Stimulated activated memory B cell treated with anti-CD40 and anti-IgM and Interleukin-4, amounts not matched to agents 10 μg/mL and 1 μg/mL and 100 μg/mL, for 72 hours (primary cell): ENCODE measurements at regions not wholly inside any gene's neighbourhood (a gene's known extent, or its start where the extent isn't known, plus 50 kb on each side); places are given as distances from the start of the nearest gene placed in this dataset.

ENCODE experiments used
- ATAC-seq: fragments of 150-1000 bp; cut with Tn5 transposase; 2 replicates; pipeline ENCODE4 v1.10.0; 2021
- H3K27ac Mint-ChIP-seq: one replicate; pipeline ENCODE4 v1.8.0; 2022; ENCODE audit warnings: mild to moderate bottlenecking, mixed read lengths
- H3K27me3 Mint-ChIP-seq: one replicate; pipeline ENCODE4 v1.8.0; 2022; ENCODE audit warnings: mixed read lengths
- H3K36me3 Mint-ChIP-seq: one replicate; pipeline ENCODE4 v1.8.0; 2022; ENCODE audit warnings: mixed read lengths
- H3K4me1 Mint-ChIP-seq: one replicate; pipeline ENCODE4 v1.8.0; 2022; ENCODE audit warnings: mixed read lengths
- H3K4me3 Mint-ChIP-seq: one replicate; pipeline ENCODE4 v1.8.0; 2022; ENCODE audit warnings: mild to moderate bottlenecking, moderate library complexity, mixed read lengths
- H3K9me3 Mint-ChIP-seq: one replicate; pipeline ENCODE4 v1.8.0; 2022; ENCODE audit warnings: mixed read lengths

GRCh38 chr18:66682855-66683322 lies 79.0 kb upstream of the CDH19 start:
- H3K9me3 Mint-ChIP-seq = peaks cover 2% of the 10 kb centered on the region
- no peak for ATAC-seq
- no peaks in the 10 kb centered on the region for H3K4me1 Mint-ChIP-seq
- no peaks in the 10 kb centered on the region for H3K36me3 Mint-ChIP-seq
- no peaks in the 10 kb centered on the region for H3K27me3 Mint-ChIP-seq
- H3K27ac Mint-ChIP-seq = no peak overlapping the region
- no peak overlapping the region for H3K4me3 Mint-ChIP-seq

DNA sequence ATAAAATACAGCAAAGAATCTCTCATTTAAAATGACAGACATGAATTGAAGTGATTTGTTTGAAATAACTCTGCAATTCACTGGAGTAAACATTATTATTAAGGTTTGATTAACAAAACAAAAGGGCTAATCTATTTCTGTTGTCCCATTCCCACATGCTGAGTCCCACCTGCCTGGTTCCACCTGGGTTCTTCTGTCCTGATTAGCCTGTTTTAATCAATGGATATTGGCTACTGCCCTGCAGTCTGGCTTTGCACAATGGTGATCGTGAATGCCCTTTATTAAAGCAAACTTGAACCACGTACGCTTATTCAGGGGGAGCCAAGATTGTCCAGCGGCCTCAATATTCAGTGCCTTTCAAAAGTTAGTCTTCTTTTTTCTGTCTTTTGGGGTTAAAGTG lies 72.8 kb upstream of the CDH19 start:
- H3K9me3 Mint-ChIP-seq = peaks cover 2% of the 10 kb centered on the region
- no peaks in the 10 kb centered on the region for H3K27me3 Mint-ChIP-seq
- no peak overlapping the region for H3K27ac Mint-ChIP-seq
- no peak for ATAC-seq
- no peak overlapping the region for H3K4me3 Mint-ChIP-seq
- no peaks in the 10 kb centered on the region for H3K4me1 Mint-ChIP-seq
- no peaks in the 10 kb centered on the region for H3K36me3 Mint-ChIP-seq

DNA sequence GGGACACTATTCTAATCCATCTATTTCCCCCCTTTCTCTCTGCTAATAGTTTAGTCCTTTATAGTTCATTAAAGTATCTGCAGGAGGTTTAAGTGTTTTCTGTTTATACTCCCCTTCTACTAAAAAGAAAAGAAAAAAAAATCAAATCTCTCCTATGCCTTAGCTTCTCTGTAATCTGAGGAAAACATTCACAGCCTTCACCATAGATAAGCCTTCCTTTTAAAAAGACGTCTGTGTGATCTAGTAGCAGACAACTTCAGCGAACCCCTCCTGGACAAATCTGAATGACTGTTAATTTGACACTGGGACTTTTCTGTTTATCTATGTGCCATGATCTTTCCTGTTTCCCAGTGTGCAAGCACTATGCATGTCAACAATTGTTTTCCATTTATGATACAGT lies 70.4 kb upstream of the CDH19 start:
- no peak overlapping the region for H3K4me3 Mint-ChIP-seq
- no peaks in the 10 kb centered on the region for H3K36me3 Mint-ChIP-seq
- H3K4me1 Mint-ChIP-seq = no peaks in the 10 kb centered on the region
- H3K9me3 Mint-ChIP-seq = no peaks in the 10 kb centered on the region
- no peak overlapping the region for H3K27ac Mint-ChIP-seq
- H3K27me3 Mint-ChIP-seq = no peaks in the 10 kb centered on the region
- no peak for ATAC-seq

DNA sequence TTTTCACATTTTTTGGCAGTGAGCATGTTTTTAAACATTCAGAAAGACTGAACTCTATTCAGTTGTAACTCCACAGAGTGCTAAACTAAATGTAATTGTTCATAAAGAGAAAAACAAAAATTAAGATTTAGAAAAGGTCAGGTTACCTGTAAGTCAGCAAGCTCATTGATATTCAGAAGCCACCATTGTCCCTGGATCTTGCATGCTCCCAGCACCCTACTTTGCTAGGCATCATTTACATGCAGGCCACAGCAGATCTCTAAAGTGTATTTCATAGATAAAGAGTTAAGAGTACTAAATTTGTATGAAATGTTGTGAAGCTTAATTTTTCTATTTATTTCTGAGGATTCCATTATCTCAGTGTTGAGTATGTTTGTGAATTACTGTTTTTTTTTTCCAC lies 64.8 kb upstream of the CDH19 start:
- Mint-ChIP-seq H3K27me3 (no peaks in the 10 kb centered on the region), H3K4me3 (no peak overlapping the region), H3K27ac (no peak overlapping the region), H3K36me3 (no peaks in the 10 kb centered on the region), H3K4me1 (no peaks in the 10 kb centered on the region), H3K9me3 (peaks cover 1% of the 10 kb centered on the region)
- ATAC-seq = no peak

- Mint-ChIP-seq H3K27me3 (no peaks in the 10 kb centered on the region), H3K9me3 (peaks cover 5% of the 10 kb centered on the region), H3K36me3 (no peaks in the 10 kb centered on the region), H3K4me1 (no peaks in the 10 kb centered on the region), H3K4me3 (no peak overlapping the region), H3K27ac (no peak overlapping the region)
- ATAC-seq = no peak
Observed at GRCh38 chr18:66662632-66663031, 58.7 kb upstream of the CDH19 start.

- no peaks in the 10 kb centered on the region for H3K4me1 Mint-ChIP-seq
- no peaks in the 10 kb centered on the region for H3K27me3 Mint-ChIP-seq
- peaks cover 5% of the 10 kb centered on the region for H3K9me3 Mint-ChIP-seq
Observed at GRCh38 chr18:66655407-66655806, 51.5 kb upstream of the CDH19 start.

More at GRCh38 chr18:66655407-66655806, 51.5 kb upstream of the CDH19 start:
- H3K4me3 Mint-ChIP-seq = no peak overlapping the region
- no peaks in the 10 kb centered on the region for H3K36me3 Mint-ChIP-seq
- no peak overlapping the region for H3K27ac Mint-ChIP-seq
- ATAC-seq = no peak
